ENCODE measurements at regions not wholly inside any gene's neighbourhood (a gene's known extent, or its start where the extent isn't known, plus 50 kb on each side); places are given as distances from the start of the nearest gene placed in this dataset.

GRCh38 chr2:2686222-2686621 lies 355.1 kb upstream of the MYT1L start:
- no peak for DNase-seq
- Histone ChIP-seq H3K4me3 (ENCODE audit: low read depth, low read length) (no peak overlapping the region), H3K36me3 (ENCODE audit: control insufficient read depth, insufficient read depth, low read length) (no peaks in the 10 kb centered on the region), H3K4me1 (no peaks in the 10 kb centered on the region), H3K9me3 (no peaks in the 10 kb centered on the region), H3K27me3 (replicated peaks; ENCODE audit: control insufficient read depth, insufficient read depth, low read length) (no peaks in the 10 kb centered on the region)
- no peaks in the 10 kb centered on the region for H3K9me3 Mint-ChIP-seq (ENCODE audit: unreplicated experiment)
- TF ChIP-seq, protein P1, sequence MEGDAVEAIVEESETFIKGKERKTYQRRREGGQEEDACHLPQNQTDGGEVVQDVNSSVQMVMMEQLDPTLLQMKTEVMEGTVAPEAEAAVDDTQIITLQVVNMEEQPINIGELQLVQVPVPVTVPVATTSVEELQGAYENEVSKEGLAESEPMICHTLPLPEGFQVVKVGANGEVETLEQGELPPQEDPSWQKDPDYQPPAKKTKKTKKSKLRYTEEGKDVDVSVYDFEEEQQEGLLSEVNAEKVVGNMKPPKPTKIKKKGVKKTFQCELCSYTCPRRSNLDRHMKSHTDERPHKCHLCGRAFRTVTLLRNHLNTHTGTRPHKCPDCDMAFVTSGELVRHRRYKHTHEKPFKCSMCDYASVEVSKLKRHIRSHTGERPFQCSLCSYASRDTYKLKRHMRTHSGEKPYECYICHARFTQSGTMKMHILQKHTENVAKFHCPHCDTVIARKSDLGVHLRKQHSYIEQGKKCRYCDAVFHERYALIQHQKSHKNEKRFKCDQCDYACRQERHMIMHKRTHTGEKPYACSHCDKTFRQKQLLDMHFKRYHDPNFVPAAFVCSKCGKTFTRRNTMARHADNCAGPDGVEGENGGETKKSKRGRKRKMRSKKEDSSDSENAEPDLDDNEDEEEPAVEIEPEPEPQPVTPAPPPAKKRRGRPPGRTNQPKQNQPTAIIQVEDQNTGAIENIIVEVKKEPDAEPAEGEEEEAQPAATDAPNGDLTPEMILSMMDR (IDR thresholded peaks at IDR 0.05; ENCODE audit: insufficient read depth in 1 of 2, low read depth in 1 of 2, low read length in 1 of 2, severe bottlenecking in 1 of 2, unreplicated experiment in 1 of 2) = no peak
- no TSS peak for BruUV-seq (replicated peaks)
- no peak overlapping the region for H3K27ac Mint-ChIP-seq (ENCODE audit: unreplicated experiment)
- H3K4me1 Mint-ChIP-seq (ENCODE audit: low read depth, unreplicated experiment) = no peaks in the 10 kb centered on the region
- no peaks in the 10 kb centered on the region for H3K36me3 Mint-ChIP-seq (ENCODE audit: insufficient read depth, unreplicated experiment)
- H3K27me3 Mint-ChIP-seq (ENCODE audit: insufficient read depth, unreplicated experiment) = peaks cover 42% of the 10 kb centered on the region
- CTCF ChIA-PET = no interaction called here
- intact Hi-C loops (cut with micrococcal nuclease; ENCODE audit: unreplicated experiment) = no loop called here
- H3K4me3 Mint-ChIP-seq (ENCODE audit: unreplicated experiment) = no peak overlapping the region
- POLR2A ChIA-PET = no interaction called here

GRCh38 chr2:2683606-2684224 lies 352.6 kb upstream of the MYT1L start:
- POLR2A ChIA-PET = no interaction called here
- no peaks in the 10 kb centered on the region for H3K36me3 ChIP-seq (ENCODE audit: control insufficient read depth, insufficient read depth, low read length)
- no peak overlapping the region for H3K27ac Mint-ChIP-seq (ENCODE audit: unreplicated experiment)

DNA sequence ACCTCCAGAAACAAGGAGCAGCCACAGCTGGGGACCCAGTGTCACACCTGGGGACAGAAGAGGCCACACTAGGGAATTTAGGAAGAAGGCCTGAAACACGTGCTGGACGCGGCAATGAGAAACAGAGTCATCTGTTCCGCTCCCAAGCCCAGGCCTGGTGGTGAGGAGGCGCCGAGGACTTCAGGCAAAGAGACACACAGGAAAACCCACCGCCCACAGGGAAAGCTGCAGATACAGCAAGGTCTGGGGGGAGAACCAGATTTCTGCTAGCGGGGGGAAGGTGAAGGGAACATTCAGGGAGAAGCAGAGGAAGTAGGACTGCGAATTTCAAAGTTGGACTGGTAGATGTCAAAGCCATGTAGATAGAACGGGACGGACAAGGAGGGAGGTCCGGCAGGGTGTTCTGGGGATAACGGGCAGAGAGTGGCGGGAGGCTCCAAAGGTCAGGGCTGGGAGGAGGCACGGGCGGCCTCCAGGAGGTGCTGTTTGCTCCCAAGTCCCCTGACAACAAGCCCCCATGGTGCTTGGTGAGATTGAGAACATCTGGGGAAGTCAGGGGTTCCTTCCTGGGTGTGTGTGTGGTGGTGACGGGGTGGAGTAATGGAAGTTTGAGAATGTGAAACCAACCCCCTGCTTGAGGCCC lies 351.7 kb upstream of the MYT1L start:
- Mint-ChIP-seq H3K27me3 (ENCODE audit: insufficient read depth, unreplicated experiment) (peaks cover 32% of the 10 kb centered on the region), H3K4me1 (ENCODE audit: low read depth, unreplicated experiment) (no peaks in the 10 kb centered on the region), H3K36me3 (ENCODE audit: insufficient read depth, unreplicated experiment) (no peaks in the 10 kb centered on the region), H3K9me3 (ENCODE audit: unreplicated experiment) (no peaks in the 10 kb centered on the region), H3K27ac (ENCODE audit: unreplicated experiment) (no peak overlapping the region), H3K4me3 (ENCODE audit: unreplicated experiment) (no peak overlapping the region)
- CTCF ChIA-PET = no interaction called here
- no TSS peak for BruUV-seq (replicated peaks)
- Histone ChIP-seq H3K36me3 (ENCODE audit: control insufficient read depth, insufficient read depth, low read length) (no peaks in the 10 kb centered on the region), H3K4me3 (ENCODE audit: low read depth, low read length) (no peak overlapping the region), H3K9me3 (no peaks in the 10 kb centered on the region), H3K27me3 (replicated peaks; ENCODE audit: control insufficient read depth, insufficient read depth, low read length) (no peaks in the 10 kb centered on the region), H3K4me1 (no peaks in the 10 kb centered on the region)
- POLR2A ChIA-PET = no interaction called here
- TF ChIP-seq, protein P1 (IDR thresholded peaks at IDR 0.05; ENCODE audit: insufficient read depth in 1 of 2, low read depth in 1 of 2, low read length in 1 of 2, severe bottlenecking in 1 of 2, unreplicated experiment in 1 of 2) = no peak
- no peak for DNase-seq
- intact Hi-C loops (cut with micrococcal nuclease; ENCODE audit: unreplicated experiment) = no loop called here

More at GRCh38 chr2:2683606-2684224, 352.6 kb upstream of the MYT1L start:
- Histone ChIP-seq H3K4me1 (no peaks in the 10 kb centered on the region), H3K27me3 (replicated peaks; ENCODE audit: control insufficient read depth, insufficient read depth, low read length) (no peaks in the 10 kb centered on the region), H3K9me3 (no peaks in the 10 kb centered on the region), H3K4me3 (ENCODE audit: low read depth, low read length) (no peak overlapping the region)
- no peaks in the 10 kb centered on the region for H3K4me1 Mint-ChIP-seq (ENCODE audit: low read depth, unreplicated experiment)
- no peak for DNase-seq
- TF ChIP-seq, protein P1 (IDR thresholded peaks at IDR 0.05; ENCODE audit: insufficient read depth in 1 of 2, low read depth in 1 of 2, low read length in 1 of 2, severe bottlenecking in 1 of 2, unreplicated experiment in 1 of 2) = no peak
- intact Hi-C loops (cut with micrococcal nuclease; ENCODE audit: unreplicated experiment) = no loop called here
- H3K9me3 Mint-ChIP-seq (ENCODE audit: unreplicated experiment) = no peaks in the 10 kb centered on the region
- BruUV-seq (replicated peaks) = no TSS peak
- H3K4me3 Mint-ChIP-seq (ENCODE audit: unreplicated experiment) = no peak overlapping the region
- CTCF ChIA-PET = no interaction called here
- H3K27me3 Mint-ChIP-seq (ENCODE audit: insufficient read depth, unreplicated experiment) = peaks cover 36% of the 10 kb centered on the region
- no peaks in the 10 kb centered on the region for H3K36me3 Mint-ChIP-seq (ENCODE audit: insufficient read depth, unreplicated experiment)

Data from Caco-2 (cell line).